ENCODE measurements at regions not wholly inside any gene's neighbourhood (a gene's known extent, or its start where the extent isn't known, plus 50 kb on each side); places are given as distances from the start of the nearest gene placed in this dataset.

DNA sequence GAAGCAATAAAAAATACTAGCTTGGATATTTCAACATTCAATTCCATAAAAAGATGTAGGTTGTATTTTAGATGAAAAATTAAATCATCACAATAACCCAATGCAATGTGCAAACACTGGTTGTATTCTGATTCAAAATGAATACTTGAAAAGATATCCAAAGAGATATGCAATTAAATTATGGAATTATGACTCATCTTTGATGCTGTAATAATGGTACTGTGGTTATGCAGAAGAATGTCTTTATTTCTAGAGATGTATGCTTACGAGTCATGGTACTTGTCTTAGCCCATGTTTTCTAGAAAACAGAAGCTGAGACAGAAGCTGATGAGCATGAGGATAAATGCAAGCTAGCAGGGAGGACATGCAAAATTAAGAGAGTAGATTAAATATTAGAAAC, 1941.4 kb upstream of the NUDT12 start:
- TF ChIP-seq RAD21 (IDR thresholded peaks at IDR 0.05; ENCODE audit: low read depth) (no peak), POLR2A (IDR thresholded peaks at IDR 0.05; ENCODE audit: borderline replicate concordance, extremely low read depth, insufficient read depth, insufficient read length) (no peak), EGR1 (IDR thresholded peaks at IDR 0.05; ENCODE audit: low read depth) (no peak), CTCF (IDR thresholded peaks at IDR 0.05 in 2 of 3, conservative IDR thresholded peaks at IDR 0.05 in 1 of 3; ENCODE audit: borderline replicate concordance in 1 of 3, insufficient read depth in 1 of 3, low read depth in 2 of 3, low read length in 2 of 3) (no peak), JUND (IDR thresholded peaks at IDR 0.05) (no peak), POLR2AphosphoS5 (IDR thresholded peaks at IDR 0.05; ENCODE audit: low read depth, low read length) (no peak), SIN3A (IDR thresholded peaks at IDR 0.05; ENCODE audit: low read depth) (no peak), CBX3 (IDR thresholded peaks at IDR 0.05; ENCODE audit: low read depth) (no peak), YY1 (IDR thresholded peaks at IDR 0.05; ENCODE audit: extremely low read depth, insufficient replicate concordance, low read depth, low read length) (no peak), EZH2 (IDR thresholded peaks at IDR 0.05) (no peak), CEBPB (IDR thresholded peaks at IDR 0.05; ENCODE audit: low read depth) (no peak), FOSL1 (IDR thresholded peaks at IDR 0.05; ENCODE audit: low read depth) (no peak), MAX (IDR thresholded peaks at IDR 0.05) (no peak)

All from HCT116 (cell line).